ENCODE measurements at regions not wholly inside any gene's neighbourhood (a gene's known extent, or its start where the extent isn't known, plus 50 kb on each side); places are given as distances from the start of the nearest gene placed in this dataset.

DNA sequence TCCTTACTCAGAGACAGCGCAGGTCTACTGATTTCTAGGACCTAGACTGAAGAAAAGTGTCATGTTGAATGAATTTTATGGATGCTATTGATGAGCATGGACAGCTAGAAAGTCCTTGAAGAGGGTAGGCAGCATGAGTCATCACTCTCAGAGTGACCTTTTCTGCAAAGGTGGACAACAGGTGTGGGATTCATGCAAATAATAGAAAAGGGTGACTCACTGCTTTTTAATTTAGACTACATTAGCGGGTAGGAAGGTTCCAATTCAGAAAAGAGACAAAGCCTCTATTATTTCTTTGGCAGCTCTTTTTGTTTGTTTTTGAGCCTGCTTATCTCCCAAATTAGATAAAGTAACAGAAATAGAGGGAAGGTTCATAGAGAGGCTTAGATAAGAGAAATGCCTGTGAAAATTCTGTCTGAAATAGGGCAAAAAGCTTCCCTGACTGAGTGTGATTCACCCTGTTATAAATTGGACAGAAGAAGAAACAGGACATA is 191.4 kb downstream of the TENT5A start:
- no peak for TF ChIP-seq POLR2A (IDR thresholded peaks at IDR 0.05)
- TF ChIP-seq, protein P1, sequence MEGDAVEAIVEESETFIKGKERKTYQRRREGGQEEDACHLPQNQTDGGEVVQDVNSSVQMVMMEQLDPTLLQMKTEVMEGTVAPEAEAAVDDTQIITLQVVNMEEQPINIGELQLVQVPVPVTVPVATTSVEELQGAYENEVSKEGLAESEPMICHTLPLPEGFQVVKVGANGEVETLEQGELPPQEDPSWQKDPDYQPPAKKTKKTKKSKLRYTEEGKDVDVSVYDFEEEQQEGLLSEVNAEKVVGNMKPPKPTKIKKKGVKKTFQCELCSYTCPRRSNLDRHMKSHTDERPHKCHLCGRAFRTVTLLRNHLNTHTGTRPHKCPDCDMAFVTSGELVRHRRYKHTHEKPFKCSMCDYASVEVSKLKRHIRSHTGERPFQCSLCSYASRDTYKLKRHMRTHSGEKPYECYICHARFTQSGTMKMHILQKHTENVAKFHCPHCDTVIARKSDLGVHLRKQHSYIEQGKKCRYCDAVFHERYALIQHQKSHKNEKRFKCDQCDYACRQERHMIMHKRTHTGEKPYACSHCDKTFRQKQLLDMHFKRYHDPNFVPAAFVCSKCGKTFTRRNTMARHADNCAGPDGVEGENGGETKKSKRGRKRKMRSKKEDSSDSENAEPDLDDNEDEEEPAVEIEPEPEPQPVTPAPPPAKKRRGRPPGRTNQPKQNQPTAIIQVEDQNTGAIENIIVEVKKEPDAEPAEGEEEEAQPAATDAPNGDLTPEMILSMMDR (IDR thresholded peaks at IDR 0.05) = no peak

Measured in lower leg skin (tissue), 3 donors.